Stimulated activated CD8-positive, alpha-beta memory T cell treated with anti-CD3 and anti-CD28 coated beads, Interleukin-12 subunit alpha, Interleukin-12 subunit beta, amount 100 ng/mL, for 24 hours (primary cell): ENCODE measurements at regions not wholly inside any gene's neighbourhood (a gene's known extent, or its start where the extent isn't known, plus 50 kb on each side); places are given as distances from the start of the nearest gene placed in this dataset.

Experiments used
- DNase-seq: peaks from one replicate; pipeline ENCODE4 v3.0.0-alpha.2; 2020; ENCODE audit errors: extremely low read depth

DNA sequence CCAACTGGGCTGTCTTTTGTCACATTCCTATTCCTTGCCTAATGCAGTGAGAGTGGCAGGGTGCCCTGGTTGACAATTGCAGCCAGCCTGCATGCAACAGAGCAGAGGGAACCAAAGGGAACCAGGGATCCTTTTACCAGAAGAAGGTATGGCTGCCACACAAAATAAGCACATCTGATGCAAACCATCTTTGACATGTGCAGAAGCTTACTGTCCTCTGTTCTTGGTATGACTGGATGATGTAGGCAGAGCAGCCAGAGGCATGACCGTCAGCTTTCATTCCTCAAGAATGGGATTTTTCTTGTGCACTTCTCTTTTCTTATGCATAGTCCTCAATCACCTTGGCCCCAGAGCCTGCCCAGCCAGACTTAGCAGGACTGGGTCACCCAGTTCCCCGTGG lies 116.1 kb downstream of the UQCRFS1 start:
- DNase-seq, result no peak

DNA sequence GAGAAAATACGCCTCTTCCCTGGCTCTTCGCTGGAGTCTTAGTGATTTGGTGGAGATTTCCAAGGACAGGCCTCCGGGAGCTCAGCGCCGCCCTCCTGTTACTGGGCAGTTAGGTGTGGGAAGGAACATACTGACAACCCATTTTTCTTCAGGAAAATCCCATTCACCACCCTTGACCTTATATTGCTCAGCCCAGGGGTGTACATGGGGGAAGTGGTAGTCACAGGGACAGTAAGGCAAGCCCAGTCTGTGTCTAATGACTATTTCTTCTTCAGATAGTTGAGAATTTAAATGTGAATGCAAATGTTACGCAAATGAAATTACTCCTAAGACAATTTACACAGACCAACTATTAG lies 119.4 kb downstream of the UQCRFS1 start:
- DNase-seq, result no peak

DNA sequence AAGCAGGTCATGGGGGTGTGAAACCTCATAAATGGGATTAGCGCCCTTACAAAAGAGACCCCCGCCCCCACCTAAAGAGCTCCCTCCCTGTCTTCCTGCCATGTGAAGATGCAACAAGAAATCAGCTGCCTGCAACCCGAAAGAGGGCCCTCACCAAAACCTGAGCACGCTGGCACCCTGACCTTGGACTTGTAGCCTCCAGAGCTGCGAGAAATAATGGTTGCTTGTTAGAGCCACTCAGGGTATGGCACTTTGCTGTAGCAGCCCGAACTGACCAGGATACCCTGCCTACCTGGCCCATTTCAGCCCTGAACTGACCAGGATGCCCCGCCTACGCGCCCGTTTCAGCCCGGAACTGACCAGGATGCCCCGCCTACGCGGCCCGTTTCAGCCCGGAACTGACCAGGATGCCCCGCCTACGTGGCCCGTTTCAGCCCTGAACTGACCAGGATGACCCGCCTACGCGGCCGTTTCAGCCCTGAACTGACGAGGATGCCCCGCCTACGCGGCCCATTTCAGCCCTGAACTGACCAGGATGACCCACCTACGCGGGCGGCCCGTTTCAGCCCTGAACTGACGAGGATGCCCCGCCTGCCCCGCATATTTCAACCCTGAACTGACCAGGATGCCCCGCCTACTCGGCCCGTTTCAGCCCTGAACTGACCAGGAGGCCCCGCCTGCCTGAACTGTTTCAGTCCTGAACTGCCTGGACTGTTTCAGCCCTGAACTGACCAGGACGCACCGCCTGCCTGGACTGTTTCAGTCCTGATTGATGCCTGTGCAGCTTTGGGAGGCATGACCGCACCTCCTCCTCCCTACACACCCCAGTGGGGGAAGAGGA lies 120.0 kb downstream of the UQCRFS1 start:
- no peak for DNase-seq

DNA sequence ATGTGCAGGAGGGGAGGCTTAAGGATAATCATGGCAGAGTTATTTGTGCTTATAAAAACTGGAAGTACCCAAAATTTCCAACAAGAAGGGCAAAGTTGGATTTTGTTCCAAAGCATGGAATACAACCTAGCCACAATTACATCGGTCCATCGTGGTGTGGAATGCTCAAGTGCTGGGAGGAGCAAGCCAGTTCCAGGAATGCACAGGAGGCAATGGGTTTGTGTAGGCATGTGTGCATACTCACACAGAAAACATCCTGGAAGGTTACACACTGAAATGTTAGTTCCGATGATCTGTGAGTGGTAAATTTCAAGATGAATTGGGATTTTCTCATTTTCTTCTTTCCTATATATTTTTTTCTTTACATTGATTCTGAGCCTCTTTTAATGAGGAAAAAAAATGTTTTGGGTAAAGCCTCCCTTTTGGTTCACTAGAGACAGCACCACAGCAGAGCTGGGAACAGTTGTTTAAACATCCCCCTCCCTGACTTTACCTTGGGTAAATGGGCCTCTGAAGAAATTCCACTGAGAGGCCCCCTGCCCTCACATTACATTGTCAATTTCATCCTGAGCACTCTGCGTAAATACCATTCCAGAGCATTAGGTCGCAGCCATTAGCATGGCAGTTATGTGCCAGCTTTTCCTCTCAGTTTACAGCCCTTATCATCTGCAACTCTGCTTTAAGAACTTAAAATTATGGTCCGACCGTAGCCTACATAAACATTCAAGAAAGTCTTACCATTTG lies 122.0 kb downstream of the UQCRFS1 start:
- DNase-seq, result no peak

DNA sequence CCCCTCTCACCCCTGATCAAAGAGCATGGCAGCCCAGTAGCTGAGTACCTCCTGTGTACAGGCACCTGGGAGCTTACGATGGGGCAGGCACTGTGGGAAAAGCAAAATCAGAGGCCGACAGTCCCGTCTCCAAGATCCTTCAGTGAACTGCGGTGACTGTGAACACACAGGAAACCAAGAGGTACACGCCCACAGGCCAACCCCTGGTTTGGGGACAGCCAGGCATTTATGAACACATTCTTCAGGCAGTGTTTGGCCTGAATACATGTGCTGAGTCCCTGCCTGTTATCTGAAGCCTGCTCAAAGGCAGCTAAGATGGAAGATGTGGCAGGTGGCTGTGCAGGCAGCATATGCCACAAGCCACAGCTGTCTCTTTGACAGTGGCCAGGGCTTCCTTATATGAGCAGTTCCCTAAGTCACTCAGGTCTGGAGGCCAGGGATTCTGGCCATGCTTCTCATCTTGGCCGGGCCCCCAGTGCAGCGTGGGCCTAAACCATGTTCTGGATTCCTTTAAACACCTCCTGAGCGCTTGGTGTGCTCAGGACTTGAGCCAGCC lies 123.6 kb downstream of the UQCRFS1 start:
- no peak for DNase-seq

DNA sequence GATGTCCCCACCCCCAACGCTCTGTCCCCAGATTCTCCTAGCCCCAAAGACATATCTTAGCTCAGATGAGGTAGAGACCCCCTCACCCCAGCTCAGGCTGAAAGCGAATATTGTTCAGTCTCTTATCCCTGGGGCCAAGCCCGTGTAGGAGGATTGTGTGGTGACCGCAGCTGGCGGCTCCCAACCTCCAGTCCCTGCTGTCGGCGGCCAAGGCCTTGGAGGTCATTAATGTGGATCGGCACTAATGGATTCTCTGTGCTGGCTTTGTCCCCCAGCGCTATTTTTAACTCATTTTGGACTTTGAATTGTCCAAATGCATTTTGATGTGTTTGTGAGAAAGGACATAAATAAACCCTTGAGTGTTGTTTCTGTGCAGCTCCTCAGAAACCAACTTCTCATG lies 124.2 kb downstream of the UQCRFS1 start:
- DNase-seq, result no peak

DNA sequence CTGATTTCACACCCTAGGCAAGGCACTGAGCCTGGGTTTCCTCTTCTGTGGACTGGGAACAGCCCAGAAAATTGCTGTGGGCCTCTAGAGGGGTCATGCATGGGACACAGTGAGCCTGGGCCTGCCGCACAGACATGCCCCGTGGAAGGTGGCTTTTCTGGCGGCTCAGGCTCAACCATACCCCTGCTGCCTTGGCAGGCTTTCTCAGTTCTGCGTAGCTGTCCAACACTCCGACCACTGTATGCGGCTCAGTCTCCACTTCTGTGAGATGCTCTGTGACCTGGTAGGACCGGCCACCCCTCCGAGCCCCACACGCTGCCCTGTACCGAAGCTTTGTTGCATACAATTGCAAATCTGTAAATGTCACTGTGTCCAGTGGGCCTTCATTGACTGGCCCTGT lies 126.3 kb downstream of the UQCRFS1 start:
- DNase-seq, result no peak

DNA sequence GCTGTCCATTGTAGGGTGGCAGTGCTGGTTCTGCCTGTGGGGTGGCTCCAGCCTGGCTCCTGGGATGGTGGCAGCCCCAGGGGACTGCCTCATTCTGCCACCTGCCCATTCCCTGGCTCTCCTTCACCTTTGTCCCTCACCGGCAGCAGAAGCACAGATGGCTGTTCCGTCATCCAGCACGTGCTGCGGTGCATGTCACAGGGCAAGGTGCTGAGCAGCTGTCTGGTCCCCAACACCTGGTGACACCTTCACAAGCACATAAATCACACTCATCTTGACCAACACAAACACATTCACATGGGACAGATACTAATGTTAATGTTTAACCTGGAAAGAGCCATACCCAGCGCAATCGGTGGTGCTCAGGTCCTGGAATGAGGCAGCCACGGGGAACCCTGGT lies 126.8 kb downstream of the UQCRFS1 start:
- DNase-seq, result no peak

DNA sequence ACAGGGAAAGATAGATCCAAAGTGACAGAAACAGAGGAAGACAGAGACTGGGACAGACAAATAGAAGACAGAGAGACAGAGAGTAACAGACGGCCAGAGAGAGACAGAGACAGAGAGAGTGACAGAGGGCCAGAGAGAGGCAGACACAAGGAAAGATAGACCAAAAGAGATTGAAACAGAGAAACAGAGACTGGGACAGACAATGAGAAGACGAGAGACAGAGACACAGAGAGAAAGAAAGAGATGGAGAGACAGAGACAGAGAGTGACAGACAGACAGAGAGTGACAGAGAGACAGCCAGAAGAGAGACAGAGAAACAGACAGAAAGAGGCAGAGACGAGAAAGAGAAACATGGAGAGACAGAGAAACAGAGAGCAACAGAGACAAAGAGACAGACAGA lies 127.3 kb downstream of the UQCRFS1 start:
- no peak for DNase-seq

DNA sequence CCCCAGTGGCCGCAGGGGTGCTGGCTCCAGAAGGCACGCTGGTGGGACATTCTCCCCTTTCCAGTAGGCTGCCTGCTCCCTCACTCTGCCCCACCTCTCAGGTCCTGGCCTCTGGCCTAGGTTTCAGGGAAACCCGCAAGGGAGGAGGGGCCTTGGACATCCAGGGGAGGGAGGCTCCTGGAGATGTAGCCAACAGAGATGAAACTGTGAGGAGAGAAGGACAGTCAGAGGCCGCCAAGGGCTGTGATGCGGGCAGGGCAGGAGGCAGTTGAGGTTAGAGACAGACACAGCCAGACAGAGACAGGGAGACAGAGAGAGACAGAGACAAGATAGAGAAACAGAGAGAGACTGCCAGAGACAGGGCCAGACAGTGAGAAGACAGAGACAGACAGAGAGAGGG lies 127.7 kb downstream of the UQCRFS1 start:
- no peak for DNase-seq

DNA sequence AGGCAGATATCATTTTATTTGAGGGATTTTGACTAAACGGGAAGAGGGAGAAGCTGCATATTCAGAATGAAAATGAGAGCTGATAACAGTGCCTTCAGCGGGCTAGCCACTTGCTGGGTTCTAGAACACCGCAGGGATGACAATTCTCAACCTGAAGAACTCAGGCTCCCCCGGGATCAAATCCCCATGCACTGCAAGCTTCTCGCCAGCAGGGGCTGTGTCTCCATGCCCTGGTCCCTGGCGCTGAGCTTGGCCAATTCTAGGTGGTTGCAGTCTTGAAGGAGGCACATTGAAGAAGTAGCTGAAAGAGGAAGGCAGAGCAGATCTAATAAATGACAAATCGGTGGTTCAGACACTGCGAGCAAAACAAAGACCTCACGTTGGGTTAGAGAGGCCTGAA lies 128.7 kb downstream of the UQCRFS1 start:
- DNase-seq, result no peak

DNA sequence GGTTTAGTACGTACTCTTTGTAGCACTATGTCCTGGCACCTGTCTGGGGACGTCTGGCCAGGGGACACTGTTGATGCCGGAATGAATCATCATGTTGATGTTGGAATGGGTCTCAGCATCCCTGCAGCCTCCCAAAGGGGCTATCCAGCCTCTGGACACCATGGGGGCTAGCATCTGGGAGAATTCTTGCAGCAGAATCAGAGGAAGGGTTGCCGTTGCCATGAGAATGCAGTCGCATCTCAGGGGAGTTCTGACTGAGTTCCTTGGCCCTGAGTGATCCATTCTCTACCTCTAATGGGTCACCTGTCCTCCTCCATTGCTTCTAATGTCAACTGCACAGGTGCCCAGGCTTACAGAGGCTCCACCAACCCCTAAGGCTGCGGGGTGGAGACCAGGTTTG lies 129.1 kb downstream of the UQCRFS1 start:
- DNase-seq, result no peak

DNA sequence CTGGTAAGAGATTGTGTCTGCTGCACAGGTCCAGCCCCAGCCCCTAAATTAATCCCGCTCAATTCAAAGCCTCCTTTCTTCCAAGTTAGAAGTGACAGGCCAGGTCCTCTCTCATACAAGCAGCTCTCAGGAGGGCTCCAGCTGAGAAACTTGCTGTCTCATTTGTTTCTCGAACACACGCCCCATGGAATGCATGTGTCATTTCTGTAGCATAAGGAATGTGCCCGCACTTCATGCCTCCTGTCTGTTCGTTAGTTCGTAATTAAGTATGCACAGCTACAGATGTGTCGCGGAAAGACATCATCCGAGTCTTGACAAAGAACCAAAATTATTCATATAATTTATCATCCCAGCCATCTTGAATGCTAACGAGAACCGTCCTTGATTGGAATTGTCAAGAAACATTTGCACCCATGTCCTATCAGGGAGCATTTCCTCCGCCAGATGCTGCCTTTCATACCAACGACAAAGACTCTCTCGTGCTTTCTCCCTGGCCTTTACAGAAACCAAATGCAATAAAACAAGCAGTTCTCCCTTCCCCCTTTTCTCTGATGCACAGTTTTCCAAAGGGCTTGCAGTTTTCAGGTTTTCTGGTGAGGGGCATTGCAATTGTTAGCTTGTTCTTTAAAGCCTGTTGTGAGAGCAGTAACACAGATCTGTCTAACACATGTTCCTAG lies 133.5 kb downstream of the UQCRFS1 start:
- no peak for DNase-seq

DNA sequence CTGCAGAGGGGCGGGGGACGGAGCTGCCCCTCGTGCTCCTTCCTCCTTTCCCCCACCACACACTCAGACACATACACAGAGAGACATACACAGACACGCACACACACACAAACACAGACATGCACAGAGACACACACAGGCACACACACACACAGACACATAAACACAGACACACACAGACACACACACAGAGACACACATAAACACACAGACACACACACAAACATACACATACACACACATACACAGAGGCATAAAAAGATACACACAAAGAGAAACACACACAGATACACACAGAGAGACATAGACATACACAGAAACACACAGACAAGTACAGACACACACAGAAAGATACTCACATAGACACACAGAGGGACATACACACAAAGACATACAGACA lies 136.0 kb downstream of the UQCRFS1 start:
- no peak for DNase-seq

DNA sequence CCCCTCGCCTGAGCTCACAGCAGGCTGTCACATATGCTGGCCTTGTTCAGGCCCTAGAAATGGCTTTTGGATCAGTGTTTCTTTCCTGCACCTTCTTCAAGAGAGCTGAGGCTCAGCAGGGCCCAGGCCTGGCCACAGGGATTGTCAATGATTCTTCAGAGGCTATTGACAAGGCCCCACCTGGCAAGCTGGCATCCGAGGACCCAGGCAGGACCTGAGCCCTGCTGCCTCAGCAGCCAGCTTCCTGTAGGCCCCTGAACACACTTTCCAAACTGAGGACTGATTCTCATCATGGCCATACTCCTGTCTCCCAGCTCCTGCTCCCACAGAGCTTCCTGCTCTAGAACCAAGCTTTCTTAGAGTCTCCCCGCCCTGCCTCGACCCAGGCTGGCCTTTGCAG lies 136.8 kb downstream of the UQCRFS1 start:
- no peak for DNase-seq

DNA sequence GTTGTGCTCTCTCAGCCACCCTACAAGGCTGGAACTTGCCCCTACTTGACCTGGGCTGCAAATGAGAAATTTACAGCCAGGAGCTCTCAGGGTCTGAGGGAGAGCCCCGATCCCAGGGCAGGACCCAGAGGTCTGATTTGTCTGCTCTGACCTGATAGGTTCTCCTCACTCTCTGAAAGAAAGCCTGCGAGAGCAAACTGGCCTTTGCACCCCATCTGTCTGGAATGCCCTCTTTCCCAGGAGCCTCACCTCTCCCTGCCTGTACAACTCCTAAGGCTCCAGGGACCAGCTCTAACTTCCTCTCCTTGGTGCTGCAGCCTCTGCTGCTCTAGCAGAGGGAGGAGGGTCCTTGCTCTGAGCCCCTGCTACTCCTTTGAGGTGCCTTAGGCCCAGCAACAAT lies 137.8 kb downstream of the UQCRFS1 start:
- no peak for DNase-seq

DNA sequence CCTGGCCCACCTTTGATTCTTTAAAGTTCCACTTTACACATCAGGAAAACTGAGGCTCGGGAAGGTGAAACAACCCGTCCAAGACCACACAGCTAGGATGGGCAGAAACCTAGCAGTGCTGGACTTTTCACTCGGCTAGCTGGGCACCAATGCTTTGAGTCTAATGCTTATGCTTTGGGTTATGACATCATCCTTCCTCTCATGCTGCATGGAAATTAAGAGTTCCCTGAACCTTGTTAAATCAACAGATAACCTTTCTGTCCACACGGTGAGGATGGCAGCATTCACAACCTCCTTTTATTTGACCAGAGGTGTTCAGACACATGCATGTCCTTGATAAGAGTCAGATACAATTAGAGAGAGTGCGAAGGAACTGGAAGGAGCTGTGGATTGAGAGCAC lies 138.4 kb downstream of the UQCRFS1 start:
- DNase-seq, result no peak

DNA sequence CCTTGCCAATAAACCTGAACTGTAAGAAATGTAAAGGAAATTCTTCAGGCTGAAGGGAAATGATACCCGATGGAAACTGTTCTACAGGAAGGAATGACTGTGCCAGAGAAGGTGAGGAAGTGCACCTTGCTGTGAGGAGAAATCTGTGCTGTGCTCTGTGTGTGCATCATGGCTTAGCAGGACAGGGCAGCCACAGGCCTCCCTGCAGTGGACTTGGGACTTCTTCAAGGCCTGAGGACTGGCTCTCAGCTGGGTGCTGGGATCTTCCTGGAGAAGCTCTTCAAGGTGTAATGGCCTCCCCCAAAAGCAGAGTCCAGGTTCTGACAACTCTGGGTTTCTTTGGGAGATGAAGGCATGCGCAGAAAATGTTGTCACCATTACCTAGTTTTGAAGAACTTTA lies 145.1 kb downstream of the UQCRFS1 start:
- DNase-seq, result no peak

DNA sequence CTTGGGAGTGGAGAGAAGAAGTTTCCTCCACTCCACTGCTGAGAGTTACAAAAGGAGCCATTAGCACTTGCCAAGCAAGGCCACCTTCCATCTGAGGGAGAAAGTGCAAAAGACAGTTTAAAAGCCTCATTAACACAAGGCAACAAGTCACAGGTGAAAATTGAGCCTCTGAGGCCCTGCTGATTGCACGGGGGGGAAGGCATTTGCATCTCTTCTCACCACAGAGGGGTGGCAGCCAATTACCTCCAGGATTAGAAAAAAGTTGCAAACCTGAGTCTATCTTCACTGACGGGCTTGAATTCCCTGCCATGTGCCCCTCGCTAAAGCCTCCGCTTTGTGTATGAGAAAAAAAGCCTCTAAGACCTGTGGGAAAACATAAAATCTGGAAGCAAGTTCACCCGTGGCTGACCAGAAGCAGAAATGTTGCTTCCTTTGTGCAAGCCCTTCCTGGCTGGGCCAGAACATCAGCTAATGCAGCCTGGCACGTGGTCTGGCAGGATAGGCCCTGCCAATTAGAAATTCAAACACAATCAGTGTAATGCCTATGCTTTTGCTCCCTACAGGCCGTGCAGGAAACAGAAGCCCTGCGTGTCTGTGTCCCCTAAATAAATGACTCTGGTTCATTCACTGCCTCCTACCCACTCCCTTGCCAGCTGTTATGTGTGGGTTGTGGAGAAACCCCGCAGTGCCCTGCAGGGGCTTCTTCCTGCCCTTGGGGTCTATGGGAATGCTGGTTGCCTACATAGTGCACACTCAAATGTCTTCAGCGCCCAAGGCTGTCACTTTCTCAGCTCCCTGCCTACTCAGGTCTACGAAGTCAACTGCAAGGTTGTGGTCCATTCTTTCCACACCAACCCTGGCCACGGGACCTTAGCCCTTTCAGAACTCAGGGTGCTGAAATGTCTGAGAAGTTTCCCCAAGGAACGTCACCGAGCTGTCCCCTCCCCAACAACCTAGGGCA lies 150.2 kb downstream of the UQCRFS1 start:
- DNase-seq, result no peak

DNA sequence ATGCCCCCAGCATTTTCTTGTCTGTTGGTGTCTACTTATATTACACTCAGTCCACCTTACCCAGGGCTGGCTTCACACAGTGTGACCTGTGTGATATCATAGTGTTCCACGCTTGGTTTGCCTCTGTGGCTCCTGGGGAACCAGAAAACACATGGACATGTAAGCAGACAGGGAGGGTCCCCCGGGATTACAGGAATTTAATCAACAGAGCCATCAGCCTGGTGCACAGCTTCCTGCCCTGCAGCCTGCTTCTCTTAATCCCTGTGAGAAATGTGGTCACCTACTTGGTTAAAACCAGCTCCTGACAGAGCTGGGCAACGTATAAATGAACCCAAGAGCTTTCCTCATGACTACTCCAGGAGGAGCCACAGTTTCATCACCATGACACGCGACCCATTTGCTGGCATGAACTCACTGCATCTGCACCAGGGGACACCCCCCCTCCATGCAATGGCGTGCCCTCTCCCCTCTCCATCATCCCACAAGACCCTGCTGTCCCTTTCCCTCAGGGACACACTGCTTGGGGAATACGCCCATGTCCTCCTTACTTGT lies 152.1 kb downstream of the UQCRFS1 start:
- DNase-seq, result no peak

DNA sequence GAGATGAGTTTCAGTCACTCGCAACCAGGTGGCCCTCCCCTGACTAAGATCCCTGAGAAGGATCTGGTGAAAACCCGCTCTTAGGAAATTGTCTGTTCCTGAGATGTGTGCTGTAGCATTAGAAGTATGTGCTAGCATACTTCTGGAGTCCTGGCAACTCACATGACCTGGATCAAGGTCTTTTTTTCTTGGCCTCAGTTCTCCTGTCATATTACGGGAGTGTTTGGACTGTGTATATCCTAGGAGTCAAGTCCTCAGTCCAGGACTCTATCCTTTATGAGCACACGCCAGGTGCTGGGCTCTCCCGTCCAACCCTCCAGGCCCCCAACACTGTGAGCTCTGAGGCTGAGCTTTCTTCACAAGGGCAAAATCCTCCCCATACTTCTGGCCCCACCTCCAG lies 156.4 kb downstream of the UQCRFS1 start:
- no peak for DNase-seq
